HG03469 (cell line): ENCODE measurements at regions not wholly inside any gene's neighbourhood (a gene's known extent, or its start where the extent isn't known, plus 50 kb on each side); places are given as distances from the start of the nearest gene placed in this dataset.
"Not testable (repeated sequence)": the region's sequence is repeated elsewhere in the genome, so short reads cannot be mapped to it uniquely, and the experiment has no call there.

Experiments used
- ATAC-seq: cut with Tn5 transposase; IDR thresholded peaks from one replicate; pipeline ENCODE4 v1.9.1; 2021; ENCODE audit warnings: mild to moderate bottlenecking, moderate library complexity, moderate number of reproducible peaks; ENCODE audit not compliant: unreplicated experiment

GRCh38 chr2:150271952-150272802, 215.3 kb downstream of the RND3 start:
- no peak for ATAC-seq

DNA sequence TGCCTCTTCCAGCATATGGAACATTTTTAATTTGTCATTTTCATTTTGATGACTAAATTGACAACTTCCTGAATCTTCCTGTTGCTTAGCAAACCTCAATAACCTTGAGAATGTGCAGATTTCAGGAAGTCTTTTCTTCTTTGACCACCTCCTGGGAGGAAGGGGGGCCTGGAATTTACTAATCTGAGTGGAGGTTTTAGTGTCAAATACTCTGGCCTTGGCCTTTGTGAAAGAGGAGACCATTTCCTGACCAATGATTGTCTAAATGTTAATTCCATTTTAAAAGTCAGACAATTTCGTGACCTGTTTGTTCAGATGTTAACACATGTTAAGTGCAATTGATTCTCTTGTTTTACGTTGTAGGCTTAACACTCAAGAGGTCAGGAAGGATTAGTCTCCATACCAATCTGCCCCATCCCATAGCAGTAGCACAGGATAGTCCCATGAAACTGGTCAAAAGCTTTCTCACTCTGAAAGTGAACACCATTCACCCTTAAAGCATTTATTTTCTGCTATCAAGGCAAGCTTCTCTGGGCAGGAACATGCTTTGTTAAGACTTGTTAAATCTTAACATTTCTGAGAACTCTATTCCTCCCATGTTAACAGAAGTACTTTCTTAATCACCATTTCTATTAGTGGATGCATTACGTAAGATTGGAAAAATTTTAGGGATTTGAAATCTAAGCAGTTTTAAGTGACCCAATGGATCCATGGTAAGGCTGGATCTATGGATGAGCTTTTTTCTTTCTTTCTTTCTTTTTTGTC, 219.6 kb downstream of the RND3 start:
- ATAC-seq, result no peak

DNA sequence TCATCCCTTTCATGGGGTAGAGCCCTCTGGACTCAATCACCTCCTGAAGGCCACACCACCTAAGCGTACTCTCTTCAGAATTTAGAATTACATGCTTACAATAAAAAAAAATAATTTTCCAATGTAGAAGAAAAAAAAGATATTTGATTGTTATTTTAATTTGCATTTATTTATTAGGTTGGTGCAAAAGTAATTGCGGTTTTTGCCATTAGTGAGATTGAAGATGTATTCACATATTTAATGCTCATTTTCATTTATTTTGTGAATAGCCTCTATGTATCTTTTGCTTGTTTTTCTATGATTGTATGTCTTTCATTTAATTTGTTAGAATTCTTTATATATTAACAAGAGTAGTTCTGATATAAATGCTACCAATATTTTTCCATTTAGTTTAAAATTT, 220.5 kb downstream of the RND3 start:
- ATAC-seq, result no peak

- no peak for ATAC-seq
Observed at GRCh38 chr2:150264442-150264841, 223.0 kb downstream of the RND3 start.

DNA sequence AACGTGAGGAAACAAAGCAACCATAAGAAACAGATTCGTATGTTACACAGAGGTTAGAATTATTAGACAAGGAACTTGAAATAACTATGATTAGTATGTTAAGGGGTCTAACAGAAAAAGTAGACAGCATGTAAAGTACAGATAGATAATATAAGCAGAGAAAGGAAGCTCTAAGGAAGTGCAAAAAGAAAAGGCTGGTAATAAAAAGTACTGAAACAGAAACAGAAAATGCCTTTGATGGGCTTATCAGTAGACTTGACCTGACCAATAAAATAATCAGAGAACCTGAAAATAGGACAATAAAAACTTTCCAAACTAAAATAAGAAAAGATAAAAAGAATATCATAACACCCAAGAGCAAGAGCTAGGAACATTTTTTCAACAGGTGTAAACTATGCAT, 225.8 kb downstream of the RND3 start:
- ATAC-seq, result no peak

- ATAC-seq, result no peak
Observed at GRCh38 chr2:150260636-150261035, 226.8 kb downstream of the RND3 start.

DNA sequence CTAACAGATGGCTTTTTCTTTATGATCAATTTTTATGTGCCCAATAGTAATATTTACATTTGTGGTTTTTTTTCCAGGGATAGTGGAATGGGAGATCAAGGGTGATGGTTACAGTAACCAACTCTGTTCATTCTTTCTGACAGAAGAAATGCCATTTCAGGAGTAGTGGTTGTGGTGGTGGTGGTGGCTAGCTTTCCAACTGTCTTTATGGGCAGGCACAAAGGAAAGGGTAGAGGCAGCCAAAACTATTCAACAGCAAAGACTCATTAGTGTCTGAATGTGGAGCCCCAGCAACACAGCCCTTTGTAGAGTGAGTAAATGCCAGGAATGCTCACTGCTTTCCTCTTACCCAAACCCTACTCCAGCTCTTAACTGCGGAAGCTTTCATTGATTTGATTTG, 227.7 kb downstream of the RND3 start:
- no peak for ATAC-seq

GRCh38 chr2:150258781-150259307, 228.6 kb downstream of the RND3 start:
- no peak for ATAC-seq

DNA sequence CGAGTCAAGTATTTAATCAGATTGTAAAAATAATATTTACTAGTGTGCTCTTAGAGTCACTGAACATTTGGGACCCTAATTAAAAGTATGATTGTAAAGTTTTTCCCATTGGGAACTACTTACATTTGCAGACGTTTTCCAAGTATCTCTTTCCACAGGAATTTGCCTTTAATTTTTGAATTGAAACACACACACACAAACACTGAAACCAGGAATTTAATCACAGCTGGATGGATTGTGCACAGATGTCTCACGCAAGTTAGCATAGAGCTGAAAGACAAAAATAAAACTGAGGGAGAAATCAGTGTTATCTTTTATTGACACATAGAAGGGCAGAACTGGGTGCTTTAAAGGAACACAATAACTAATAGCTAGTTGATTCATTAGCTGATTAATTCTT, 230.7 kb downstream of the RND3 start:
- ATAC-seq, result no peak

DNA sequence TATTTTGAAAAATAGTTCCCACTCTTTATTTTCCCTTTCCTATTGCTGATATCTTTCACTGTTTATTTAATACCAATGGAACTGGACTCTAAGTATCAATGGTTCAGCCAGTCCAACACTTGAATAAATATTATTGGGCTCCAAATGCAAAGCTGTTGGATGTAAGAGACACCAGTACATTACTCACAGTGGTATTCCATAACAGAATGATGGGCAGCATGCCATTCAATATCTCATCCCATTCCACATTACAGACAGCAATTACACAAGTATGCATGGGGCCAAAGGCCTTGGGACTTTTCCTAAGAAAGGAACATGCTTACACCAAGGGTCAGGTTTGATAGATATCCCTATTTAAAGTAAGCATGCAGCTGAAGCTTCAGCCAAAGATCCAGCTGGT, 231.9 kb downstream of the RND3 start:
- ATAC-seq, result no peak

DNA sequence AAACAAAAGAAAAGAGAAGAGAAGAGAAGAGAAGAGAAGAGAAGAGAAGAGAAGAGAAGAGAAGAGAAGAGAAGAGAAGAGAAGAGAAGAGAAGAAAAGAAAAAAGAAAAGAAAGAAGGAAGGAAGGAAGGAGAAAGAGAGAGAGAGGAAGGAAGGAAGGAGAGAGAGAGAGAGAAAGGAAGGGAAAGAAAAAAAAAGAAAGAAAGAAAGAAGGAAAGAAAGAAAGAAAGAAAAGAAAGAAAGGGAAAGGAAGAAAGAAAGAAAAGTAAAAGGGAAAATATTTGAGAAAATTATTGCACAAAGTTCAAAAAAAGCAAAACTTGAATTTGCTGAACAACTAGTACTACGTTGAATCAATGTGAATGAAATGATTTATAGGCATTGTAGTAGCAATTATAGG, 237.7 kb downstream of the RND3 start:
- ATAC-seq, result not testable (repeated sequence)

- no peak for ATAC-seq
Observed at GRCh38 chr2:150247481-150247880, 240.0 kb downstream of the RND3 start.

GRCh38 chr2:150234787-150235446, 252.6 kb downstream of the RND3 start:
- no peak for ATAC-seq

DNA sequence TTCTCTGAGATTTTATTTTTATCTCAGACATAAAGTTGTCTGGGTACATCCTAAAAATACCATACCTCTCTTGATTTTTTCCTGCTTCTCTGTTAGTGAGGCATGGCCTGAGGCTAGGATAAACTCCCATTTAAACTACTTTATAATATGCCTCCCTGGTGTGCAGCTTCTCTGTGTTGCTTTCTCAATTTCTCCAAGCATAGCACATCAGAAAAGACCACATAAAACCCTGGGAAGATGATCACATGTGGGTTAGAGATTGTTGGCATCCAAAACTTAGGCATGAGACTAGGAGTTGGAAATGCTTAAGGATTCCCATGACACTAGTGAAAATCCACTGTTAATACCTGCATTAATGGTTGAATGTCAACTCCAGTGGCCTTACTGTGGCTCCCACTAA, 254.6 kb downstream of the RND3 start:
- ATAC-seq, result no peak

GRCh38 chr2:150232321-150232720, 255.1 kb downstream of the RND3 start:
- ATAC-seq, result no peak

DNA sequence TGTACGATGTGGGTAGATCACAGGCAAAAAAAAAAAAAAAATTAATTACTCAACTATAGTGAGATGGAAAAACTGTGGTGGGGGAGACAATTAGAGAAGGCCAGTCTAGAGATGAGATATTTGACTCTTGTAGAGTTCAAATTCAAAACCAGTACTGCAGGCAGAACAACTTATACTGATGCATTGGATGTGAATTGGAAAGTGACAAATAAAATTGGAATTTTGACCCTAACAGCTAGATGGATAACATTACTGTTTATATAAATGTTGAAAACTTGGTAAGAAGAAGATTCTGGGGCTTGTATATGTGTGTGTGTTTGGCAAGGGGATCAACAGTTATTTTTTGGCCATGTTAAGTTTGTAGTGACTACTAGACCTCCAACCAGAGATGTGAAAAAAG, 256.9 kb downstream of the RND3 start:
- ATAC-seq, result no peak

DNA sequence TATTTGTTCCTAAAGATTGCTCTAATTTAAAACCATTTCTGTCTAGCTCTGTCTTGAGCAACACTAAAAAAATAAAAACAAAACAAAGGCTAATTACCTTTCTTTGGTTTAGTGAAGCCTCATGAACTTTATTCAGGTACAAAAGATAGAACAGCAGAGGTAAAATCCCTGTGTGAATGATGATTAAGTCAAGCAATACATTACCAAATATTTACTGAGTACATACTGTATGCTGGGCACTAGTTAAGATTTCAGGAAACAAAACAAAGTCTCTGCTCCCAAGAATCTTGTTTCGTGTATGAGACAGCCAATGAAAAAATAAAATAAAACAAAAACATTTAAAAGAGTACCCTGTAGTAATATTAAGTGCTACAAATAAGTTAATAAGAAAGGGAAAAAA, 257.5 kb downstream of the RND3 start:
- no peak for ATAC-seq

DNA sequence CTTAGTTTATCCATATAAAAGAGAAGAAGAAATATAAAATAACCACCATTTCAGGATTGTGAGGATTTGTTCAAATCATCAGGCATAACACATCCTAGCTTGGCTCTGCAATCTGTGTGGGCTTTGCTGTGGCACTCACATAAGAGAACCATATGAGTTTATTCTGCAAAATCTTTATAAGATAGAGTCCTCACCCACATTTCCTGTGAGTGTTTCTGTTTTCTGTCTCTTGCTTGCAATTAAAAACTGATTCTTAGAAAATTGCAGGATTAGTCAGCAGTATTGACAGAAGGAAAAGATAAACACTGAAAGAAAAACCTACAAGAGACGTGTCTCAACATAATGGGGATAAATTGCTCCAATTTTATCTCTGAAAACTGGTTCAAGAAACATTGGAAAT, 258.5 kb downstream of the RND3 start:
- ATAC-seq, result no peak

- ATAC-seq, result no peak
Observed at GRCh38 chr2:150225030-150225429, 262.4 kb downstream of the RND3 start.

- no peak for ATAC-seq
Observed at GRCh38 chr2:150224321-150224720, 263.1 kb downstream of the RND3 start.

DNA sequence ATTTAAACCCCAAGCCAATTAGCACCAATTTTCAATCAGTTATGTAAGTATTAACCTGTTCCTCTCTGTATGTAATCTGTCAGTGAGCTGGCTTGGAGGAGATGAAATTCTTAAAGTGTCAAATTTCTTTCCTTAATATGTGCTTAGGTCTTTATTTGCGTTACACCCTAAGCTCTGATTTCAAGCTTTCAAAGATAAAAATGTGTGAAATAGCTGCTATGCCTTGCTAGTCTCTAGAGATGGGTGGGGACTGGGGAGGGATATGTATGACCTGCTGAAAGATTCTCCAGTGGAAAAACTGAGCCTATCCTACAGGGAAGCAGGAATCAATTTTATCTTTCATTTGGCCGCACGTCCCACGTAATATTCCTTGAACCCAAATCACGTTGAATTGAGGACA, 264.5 kb downstream of the RND3 start:
- ATAC-seq, result no peak
